Ovary (tissue), 7 donors: ENCODE measurements at regions not wholly inside any gene's neighbourhood (a gene's known extent, or its start where the extent isn't known, plus 50 kb on each side); places are given as distances from the start of the nearest gene placed in this dataset.

Source experiments
- DNase-seq, 5 donors: peaks; one replicate each; pipeline ENCODE4 v3.0.0-alpha.2; 2019 to 2020
- H3K27ac ChIP-seq, 2 donors: fragments of 200-600 bp; one replicate each; pipeline versions ENCODE4 v1.5.1 to v1.8.0; 2019 to 2022
- H3K27me3 ChIP-seq: fragments of 200-600 bp; one replicate; pipeline ENCODE4 v1.8.0; 2022
- H3K36me3 ChIP-seq: fragments of 200-600 bp; sonication (generic); one replicate; pipeline ENCODE4 v1.5.1; 2019
- H3K4me1 ChIP-seq: one replicate; pipeline ENCODE4 v1.8.1; 2013; ENCODE audit warnings: mild to moderate bottlenecking, moderate library complexity; ENCODE audit not compliant: insufficient read depth
- H3K4me3 ChIP-seq: fragments of 200-600 bp; sonication (generic); one replicate; pipeline ENCODE4 v1.5.1; 2017
- H3K9me3 ChIP-seq, 2 donors: fragments of 200-600 bp in 1 of 2; sonication (generic) in 1 of 2; one replicate each; pipeline versions ENCODE4 v1.5.1 to v1.8.1; 2013 to 2019; ENCODE audit warnings: mild to moderate bottlenecking in 1 of 2, moderate library complexity in 1 of 2
- EP300 ChIP-seq: sonication (generic); formaldehyde crosslinking; IDR thresholded peaks from one replicate; pipeline ENCODE4 v1.6.1; 2017; ENCODE audit warnings: antibody characterized with exemption
- POLR2A ChIP-seq: fragments of 450-650 bp; IDR thresholded peaks from one replicate; pipeline ENCODE4 v1.6.1; 2017; ENCODE audit warnings: antibody characterized with exemption, mild to moderate bottlenecking, moderate library complexity
- WGBS, 3 donors: extraction: QIAGEN DNeasy Blood & Tissue Kit in 1 of 3; methylation state at CpG; one replicate each; pipeline versions ENCODE4 v1.1.5 to v1.1.7; 2013 to 2017; 5-methylcytosine and 5-hydroxymethylcytosine counted together
- intact Hi-C, 4 donors: fragments of 100-400 bp; cut with DNase I; formaldehyde crosslinking; loops; one replicate each; pipeline versions ENCODE4 v1.11.0 to v1.15.1; 2022 to 2023
- TF ChIP-seq, protein P1 (sequence below), 3 donors: fragments of 450-650 bp in 2 of 3; fragments of 200-600 bp in 1 of 3; IDR thresholded peaks; one replicate each; pipeline versions ENCODE4 v1.5.1 to v1.8.0; 2016 to 2022; ENCODE audit warnings: antibody characterized with exemption in 3 of 3, mild to moderate bottlenecking in 1 of 3
- donor health status: DM: no; HTN: no; CAD: no; lungs with moderate emphysema.
- donor health status: DM: no; HTN: no; CAD: no.
- donor health status: Bipolar disorder and iron deficiency.
- donor health status: DM: no; HTN: no; CAD: no.
- donor health status: DM: yes; HTN: yes; CAD: no.

DNA sequence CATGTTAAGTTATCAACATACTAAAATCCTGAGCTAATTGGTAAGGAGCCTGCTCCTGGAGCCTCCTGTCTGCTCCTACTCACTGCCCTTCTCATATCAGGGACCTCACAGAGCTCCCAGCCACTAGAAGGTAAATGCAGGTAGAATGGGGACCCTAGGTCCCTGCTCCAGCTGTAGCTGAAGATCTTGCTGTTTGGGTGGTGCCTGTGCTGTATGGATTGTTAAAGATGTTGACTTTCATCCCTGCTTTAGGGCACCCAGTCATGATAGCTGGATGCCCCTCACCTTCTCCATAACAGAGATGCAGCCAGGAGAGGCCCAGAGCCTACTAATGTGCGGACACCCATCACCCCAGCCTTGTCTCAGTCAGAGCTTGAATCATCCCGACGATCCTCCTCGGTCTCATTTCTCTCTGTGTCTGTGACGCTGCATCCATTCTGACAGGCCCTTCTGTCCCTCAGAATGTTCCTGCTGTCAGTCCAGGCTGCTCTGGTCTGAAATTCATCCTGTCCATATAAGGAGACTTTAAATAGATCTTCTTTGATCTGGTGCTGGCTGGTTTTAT, 341.7 kb upstream of the GATB start:
- Histone ChIP-seq H3K27me3 (no peaks in the 10 kb centered on the region), H3K27ac (no peak overlapping the region), H3K9me3 (no peaks in the 10 kb centered on the region), H3K36me3 (no peaks in the 10 kb centered on the region), H3K4me1 (no peaks in the 10 kb centered on the region), H3K4me3 (no peak overlapping the region)
- no peak for DNase-seq
- TF ChIP-seq, protein P1, sequence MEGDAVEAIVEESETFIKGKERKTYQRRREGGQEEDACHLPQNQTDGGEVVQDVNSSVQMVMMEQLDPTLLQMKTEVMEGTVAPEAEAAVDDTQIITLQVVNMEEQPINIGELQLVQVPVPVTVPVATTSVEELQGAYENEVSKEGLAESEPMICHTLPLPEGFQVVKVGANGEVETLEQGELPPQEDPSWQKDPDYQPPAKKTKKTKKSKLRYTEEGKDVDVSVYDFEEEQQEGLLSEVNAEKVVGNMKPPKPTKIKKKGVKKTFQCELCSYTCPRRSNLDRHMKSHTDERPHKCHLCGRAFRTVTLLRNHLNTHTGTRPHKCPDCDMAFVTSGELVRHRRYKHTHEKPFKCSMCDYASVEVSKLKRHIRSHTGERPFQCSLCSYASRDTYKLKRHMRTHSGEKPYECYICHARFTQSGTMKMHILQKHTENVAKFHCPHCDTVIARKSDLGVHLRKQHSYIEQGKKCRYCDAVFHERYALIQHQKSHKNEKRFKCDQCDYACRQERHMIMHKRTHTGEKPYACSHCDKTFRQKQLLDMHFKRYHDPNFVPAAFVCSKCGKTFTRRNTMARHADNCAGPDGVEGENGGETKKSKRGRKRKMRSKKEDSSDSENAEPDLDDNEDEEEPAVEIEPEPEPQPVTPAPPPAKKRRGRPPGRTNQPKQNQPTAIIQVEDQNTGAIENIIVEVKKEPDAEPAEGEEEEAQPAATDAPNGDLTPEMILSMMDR (IDR thresholded peaks at IDR 0.05) = no peak
- TF ChIP-seq EP300 = no peak
- intact Hi-C loops = no loop called here
- WGBS, 3 donors = 82 to 90% (median 86%) methylated on average over 5 of the region's 5 CpGs

DNA sequence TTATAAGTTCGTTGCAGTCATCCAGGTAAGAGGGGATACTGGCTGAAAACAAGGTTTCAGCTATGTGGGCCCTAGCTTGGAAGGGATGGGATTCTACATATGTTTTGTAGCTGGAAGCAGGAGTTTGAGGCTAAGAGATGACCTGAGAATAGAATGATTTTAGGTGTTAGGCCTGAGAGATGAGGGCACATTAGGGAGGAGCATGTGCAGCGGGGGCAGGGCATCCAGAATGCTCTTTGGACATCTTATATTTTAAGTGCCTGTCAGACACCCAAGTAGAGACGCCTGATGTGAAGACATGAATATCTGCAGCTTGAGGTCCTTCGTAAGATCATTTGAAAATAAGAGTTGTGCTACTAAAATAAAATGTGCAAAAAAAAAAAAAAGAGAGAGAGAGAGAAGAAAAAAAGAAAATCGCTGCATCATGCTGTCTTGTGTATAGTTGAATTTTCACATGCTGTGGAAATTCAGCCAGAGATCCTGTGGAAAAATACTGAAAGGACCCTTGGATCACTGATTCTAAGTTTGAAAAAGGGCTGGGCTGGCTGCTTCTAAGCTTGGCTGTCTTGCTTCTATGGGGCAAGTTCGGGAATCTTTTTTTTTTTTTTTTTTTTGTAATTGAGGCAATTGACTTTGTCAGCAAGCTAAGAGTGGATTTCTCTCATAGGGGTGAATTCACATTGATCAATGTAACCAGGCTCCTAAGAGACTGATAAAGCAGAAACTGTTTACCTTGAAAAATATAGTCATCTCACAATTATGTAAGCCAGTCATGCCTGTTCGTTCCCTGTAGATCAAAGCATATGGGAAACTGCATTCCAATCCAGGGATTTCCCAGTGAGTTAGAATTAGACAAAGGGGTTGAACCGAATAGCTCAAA, 341.0 kb upstream of the GATB start:
- Histone ChIP-seq H3K9me3 (no peaks in the 10 kb centered on the region), H3K36me3 (no peaks in the 10 kb centered on the region), H3K27me3 (no peaks in the 10 kb centered on the region), H3K4me3 (no peak overlapping the region), H3K27ac (no peak overlapping the region), H3K4me1 (no peaks in the 10 kb centered on the region)
- 75 to 81% (median 75%) methylated on average over 8 of the region's 8 CpGs for WGBS, 3 donors
- TF ChIP-seq POLR2A = no peak
- TF ChIP-seq, protein P1 (IDR thresholded peaks at IDR 0.05) = no peak
- no peak for TF ChIP-seq EP300
- no peak for DNase-seq
- intact Hi-C loops = no loop called here

DNA sequence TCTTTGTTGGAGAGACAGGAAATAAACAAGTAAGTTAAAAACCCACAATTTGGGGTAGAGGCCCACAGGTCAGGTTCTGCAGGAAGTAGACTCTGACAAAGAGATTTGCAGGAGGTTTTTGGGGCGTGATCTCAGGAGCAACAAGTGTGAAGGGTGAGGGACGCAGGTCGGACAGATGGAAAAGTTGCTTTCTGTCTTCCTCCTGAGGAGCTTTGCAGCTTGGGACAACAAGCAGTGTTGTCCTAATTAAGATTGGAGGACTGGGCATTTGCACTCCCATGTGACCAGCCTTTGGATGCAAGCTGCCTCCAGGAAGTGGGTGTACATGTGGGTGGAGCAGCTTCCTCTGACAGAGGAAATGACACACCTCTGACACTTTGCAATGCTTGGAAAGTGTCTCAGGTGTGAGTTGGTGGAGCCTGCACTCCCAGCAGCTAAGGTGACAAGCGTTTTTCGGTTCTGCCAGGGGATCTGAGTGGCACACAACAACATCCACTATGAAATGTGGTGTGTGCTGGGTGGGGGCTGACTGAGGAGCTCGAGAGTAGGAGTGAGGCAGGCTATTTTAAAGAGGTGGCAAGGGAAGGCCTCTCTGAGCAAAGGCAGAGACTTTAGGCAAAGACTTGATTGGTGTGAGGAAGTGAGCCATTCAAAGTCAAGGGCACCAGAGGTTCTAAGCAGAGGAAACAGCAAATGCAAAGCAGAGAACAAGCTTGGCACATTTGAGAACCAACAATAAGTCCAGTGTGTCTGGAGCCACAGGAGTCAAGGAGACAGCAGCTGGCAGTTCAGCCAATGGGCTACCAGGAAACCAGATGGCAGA, 339.8 kb upstream of the GATB start:
- H3K4me1 ChIP-seq = no peaks in the 10 kb centered on the region
- no peaks in the 10 kb centered on the region for H3K9me3 ChIP-seq
- no peaks in the 10 kb centered on the region for H3K27me3 ChIP-seq
- no peaks in the 10 kb centered on the region for H3K36me3 ChIP-seq
- DNase-seq = no peak
- H3K27ac ChIP-seq = no peak overlapping the region
- intact Hi-C loops = no loop called here
- 87 to 90% (median 88%) methylated on average over 6 of the region's 6 CpGs for WGBS, 3 donors
- H3K4me3 ChIP-seq = no peak overlapping the region
- TF ChIP-seq EP300 = no peak
- no peak for TF ChIP-seq POLR2A
- TF ChIP-seq, protein P1 (IDR thresholded peaks at IDR 0.05) = no peak

DNA sequence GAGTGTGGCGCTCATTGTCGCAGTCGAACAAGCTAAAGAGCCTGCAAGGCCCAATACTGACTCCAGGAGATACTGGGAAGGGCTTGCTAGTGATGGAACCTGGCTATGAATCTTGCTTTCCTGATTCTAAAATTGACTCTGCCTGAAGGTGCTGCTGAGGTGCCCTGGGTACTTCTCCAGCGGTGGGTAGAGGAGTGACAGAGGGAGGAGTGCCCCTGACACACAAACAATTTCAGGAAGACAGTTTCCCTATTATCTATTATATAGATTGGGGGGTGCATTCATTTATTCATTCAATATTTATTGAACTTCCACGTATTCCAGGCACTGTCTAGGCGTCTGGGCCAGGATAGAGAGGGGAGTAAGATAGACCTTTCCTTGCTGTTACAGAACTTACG, 339.2 kb upstream of the GATB start:
- H3K9me3 ChIP-seq = no peaks in the 10 kb centered on the region
- DNase-seq = no peak
- no peak overlapping the region for H3K27ac ChIP-seq
- intact Hi-C loops = no loop called here
- WGBS, 3 donors = 92 to 98% (median 97%) methylated on average over 7 of the region's 7 CpGs
- H3K36me3 ChIP-seq = no peaks in the 10 kb centered on the region
- TF ChIP-seq POLR2A (no peak), EP300 (no peak)
- TF ChIP-seq, protein P1 (IDR thresholded peaks at IDR 0.05) = no peak
- no peak overlapping the region for H3K4me3 ChIP-seq
- no peaks in the 10 kb centered on the region for H3K4me1 ChIP-seq
- no peaks in the 10 kb centered on the region for H3K27me3 ChIP-seq
